OCI-LY1 (cell line): ENCODE measurements at regions not wholly inside any gene's neighbourhood (a gene's known extent, or its start where the extent isn't known, plus 50 kb on each side); places are given as distances from the start of the nearest gene placed in this dataset.
A peak's percentile ranks its signal among the peaks of the same experiment; 100 is the strongest.
"Not testable (repeated sequence)": the region's sequence is repeated elsewhere in the genome, so short reads cannot be mapped to it uniquely, and the experiment has no call there.

Experiments
- H2AFZ ChIP-seq: fragments of 200-600 bp; sonication (generic), shearing (Covaris generic); 2 replicates; pipeline ENCODE4 v1.6.0; 2014; ENCODE audit warnings: antibody characterized with exemption, mild to moderate bottlenecking, low read length
- H3F3A ChIP-seq: fragments of 200-600 bp; sonication (generic), shearing (Covaris generic); 2 replicates; pipeline ENCODE4 v1.6.0; 2014; ENCODE audit warnings: mild to moderate bottlenecking, antibody characterized with exemption, low read length, moderate library complexity; ENCODE audit not compliant: insufficient read depth
- H3K27ac ChIP-seq: fragments of 200-600 bp; sonication (generic); 2 replicates; pipeline ENCODE4 v1.5.1; 2014; ENCODE audit warnings: low read length, mixed run types, mild to moderate bottlenecking, low read depth; ENCODE audit not compliant: poor library complexity, severe bottlenecking
- H3K27me3 ChIP-seq: fragments of 200-600 bp; sonication (generic); 2 replicates; pipeline ENCODE4 v1.6.0; 2014; ENCODE audit warnings: antibody characterized with exemption, mild to moderate bottlenecking, low read length, moderate library complexity; ENCODE audit not compliant: insufficient read depth
- H3K36me3 ChIP-seq: fragments of 200-600 bp; sonication (generic); 2 replicates; pipeline ENCODE4 v1.6.1; 2014; ENCODE audit warnings: mild to moderate bottlenecking, antibody characterized with exemption, low read length, moderate library complexity, mixed read lengths; ENCODE audit not compliant: insufficient read depth
- H3K4me1 ChIP-seq: fragments of 200-600 bp; sonication (generic); 2 replicates; pipeline ENCODE4 v1.5.1; 2014; ENCODE audit warnings: mild to moderate bottlenecking, low read length, moderate library complexity; ENCODE audit not compliant: insufficient read depth, severe bottlenecking
- H3K4me2 ChIP-seq: fragments of 200-600 bp; sonication (generic), shearing (Covaris generic); 2 replicates; pipeline ENCODE4 v1.6.1; 2014; ENCODE audit warnings: low read length
- H3K4me3 ChIP-seq: fragments of 200-600 bp; sonication (generic); 2 replicates; pipeline ENCODE4 v1.5.1; 2014; ENCODE audit warnings: low read length, low read depth, mild to moderate bottlenecking, mixed read lengths; ENCODE audit not compliant: poor library complexity, severe bottlenecking
- H3K79me2 ChIP-seq: fragments of 200-600 bp; shearing (Covaris generic); 2 replicates; pipeline ENCODE4 v1.6.1; 2016; ENCODE audit warnings: mixed run types, low read length, mixed read lengths; ENCODE audit not compliant: insufficient read depth
- H3K9ac ChIP-seq: fragments of 200-600 bp; sonication (generic), shearing (Covaris generic); 2 replicates; pipeline ENCODE4 v1.6.1; 2014; ENCODE audit warnings: mild to moderate bottlenecking, low read length, mixed read lengths
- H3K9me2 ChIP-seq: fragments of 200-600 bp; sonication (generic), shearing (Covaris generic); 2 replicates; pipeline ENCODE4 v1.6.1; 2014; ENCODE audit warnings: low read depth, mild to moderate bottlenecking, low read length, mixed read lengths
- H3K9me3 ChIP-seq: fragments of 200-600 bp; shearing (Covaris generic); 2 replicates; pipeline ENCODE4 v1.6.1; 2014; ENCODE audit warnings: low read length, mixed read lengths
- H4K20me1 ChIP-seq: fragments of 200-600 bp; sonication (generic), shearing (Covaris generic); 2 replicates; pipeline ENCODE4 v1.6.0; 2016; ENCODE audit warnings: mild to moderate bottlenecking, low read length; ENCODE audit not compliant: insufficient read depth
- CTCF ChIP-seq: fragments of 200-600 bp; sonication (generic), shearing (Covaris generic); IDR thresholded peaks from 2 replicates; pipeline ENCODE4 v1.5.1; 2017; ENCODE audit warnings: mild to moderate bottlenecking, antibody characterized with exemption, low read length, moderate library complexity, mixed read lengths
- EZH2 ChIP-seq: fragments of 200-600 bp; sonication (generic), shearing (Covaris generic); IDR thresholded peaks from 2 replicates; pipeline ENCODE4 v1.8.0; 2017; ENCODE audit warnings: borderline replicate concordance, mixed run types, mild to moderate bottlenecking, antibody characterized with exemption, low read length, moderate library complexity, mixed read lengths

GRCh38 chr4:133550436-133550835, 401.3 kb downstream of the PCDH10 start:
- Histone ChIP-seq H3K27me3 (no peaks in the 10 kb centered on the region), H3K36me3 (no peaks in the 10 kb centered on the region), H3K4me1 (peaks cover 4% of the 10 kb centered on the region), H3K9me2 (no peaks in the 10 kb centered on the region), H3K9ac (no peak overlapping the region), H3K27ac (no peak overlapping the region), H3K9me3 (peaks cover 5% of the 10 kb centered on the region; the same call in 1 of the 2 replicates), H3F3A (no peaks in the 10 kb centered on the region), H3K4me2 (no peak overlapping the region), H2AFZ (peak overlapping the region; percentile 63; the same call in 1 of the 2 replicates), H4K20me1 (no peaks in the 10 kb centered on the region), H3K79me2 (no peaks in the 10 kb centered on the region), H3K4me3 (no peak overlapping the region)
- TF ChIP-seq EZH2 (no peak), CTCF (no peak)

GRCh38 chr4:133544097-133544496, 395.0 kb downstream of the PCDH10 start:
- H3K4me1 ChIP-seq: peaks cover 13% of the 10 kb centered on the region
- no peak overlapping the region for H3K27ac ChIP-seq
- H2AFZ ChIP-seq: no peak overlapping the region
- no peak overlapping the region for H3K9ac ChIP-seq
- H3K36me3 ChIP-seq: no peaks in the 10 kb centered on the region
- no peaks in the 10 kb centered on the region for H3K9me3 ChIP-seq
- H4K20me1 ChIP-seq: no peaks in the 10 kb centered on the region
- H3F3A ChIP-seq: no peaks in the 10 kb centered on the region
- H3K27me3 ChIP-seq: no peaks in the 10 kb centered on the region
- no peaks in the 10 kb centered on the region for H3K79me2 ChIP-seq
- no peaks in the 10 kb centered on the region for H3K9me2 ChIP-seq
- no peak overlapping the region for H3K4me3 ChIP-seq
- H3K4me2 ChIP-seq: no peak overlapping the region
- TF ChIP-seq CTCF (no peak), EZH2 (no peak)

- H3K9me3 ChIP-seq: no peaks in the 10 kb centered on the region
- H4K20me1 ChIP-seq: no peaks in the 10 kb centered on the region
- H3K4me1 ChIP-seq: peaks cover 39% of the 10 kb centered on the region
- H3K36me3 ChIP-seq: no peaks in the 10 kb centered on the region
- no peaks in the 10 kb centered on the region for H3F3A ChIP-seq
- H3K4me2 ChIP-seq: 0 out of 2 replicates have a peak overlapping the region, but pooled peaks have one; percentile 9
- H3K4me3 ChIP-seq: no peak overlapping the region
- no peaks in the 10 kb centered on the region for H3K9me2 ChIP-seq
- H3K27ac ChIP-seq: no peak overlapping the region
- TF ChIP-seq EZH2 (no peak), CTCF (no peak)
- peak overlapping the region; percentile 93; the same call in 1 of the 2 replicates for H2AFZ ChIP-seq
- no peaks in the 10 kb centered on the region for H3K27me3 ChIP-seq
- H3K9ac ChIP-seq: no peak overlapping the region
- H3K79me2 ChIP-seq: no peaks in the 10 kb centered on the region
These were observed 388.7 kb downstream of the PCDH10 start for GRCh38 chr4:133537780-133538281.

DNA sequence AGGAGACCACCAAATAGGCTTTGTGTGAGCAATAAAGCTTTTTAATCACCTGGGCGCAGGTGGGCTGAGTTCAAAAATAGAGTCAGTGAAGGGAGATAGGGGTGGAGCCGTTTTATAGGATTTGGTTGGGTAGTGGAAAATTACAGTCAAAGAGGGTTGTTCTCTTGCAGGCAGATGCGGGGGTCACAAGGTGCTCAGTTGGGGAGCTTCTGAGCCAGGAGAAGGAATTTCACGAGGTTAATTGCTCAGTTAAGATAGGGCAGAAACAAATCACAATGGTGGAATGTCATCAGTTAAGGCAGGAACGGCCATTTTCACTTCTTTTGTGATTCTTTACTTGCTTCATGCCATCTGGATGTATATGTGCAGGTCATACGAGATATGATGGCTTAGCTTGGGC, 385.1 kb downstream of the PCDH10 start:
- H4K20me1 ChIP-seq, H3K9me3 ChIP-seq, H3K36me3 ChIP-seq, H3K79me2 ChIP-seq, H3K9ac ChIP-seq, H3K9me2 ChIP-seq, H3K27me3 ChIP-seq, H3K27ac ChIP-seq, H3F3A ChIP-seq, H3K4me3 ChIP-seq: not testable (repeated sequence)
- Histone ChIP-seq H3K4me1 (peaks cover 33% of the 10 kb centered on the region), H2AFZ (peak overlapping the region; percentile 78; the same call in 1 of the 2 replicates), H3K4me2 (peak overlapping the region; percentile 53)
